GM18907 (cell line): ENCODE measurements at regions not wholly inside any gene's neighbourhood (a gene's known extent, or its start where the extent isn't known, plus 50 kb on each side); places are given as distances from the start of the nearest gene placed in this dataset.

Source experiments
- ATAC-seq: cut with Tn5 transposase; IDR thresholded peaks from one replicate; pipeline ENCODE4 v1.9.1; 2021; ENCODE audit warnings: mild to moderate bottlenecking, moderate library complexity; ENCODE audit not compliant: unreplicated experiment

DNA sequence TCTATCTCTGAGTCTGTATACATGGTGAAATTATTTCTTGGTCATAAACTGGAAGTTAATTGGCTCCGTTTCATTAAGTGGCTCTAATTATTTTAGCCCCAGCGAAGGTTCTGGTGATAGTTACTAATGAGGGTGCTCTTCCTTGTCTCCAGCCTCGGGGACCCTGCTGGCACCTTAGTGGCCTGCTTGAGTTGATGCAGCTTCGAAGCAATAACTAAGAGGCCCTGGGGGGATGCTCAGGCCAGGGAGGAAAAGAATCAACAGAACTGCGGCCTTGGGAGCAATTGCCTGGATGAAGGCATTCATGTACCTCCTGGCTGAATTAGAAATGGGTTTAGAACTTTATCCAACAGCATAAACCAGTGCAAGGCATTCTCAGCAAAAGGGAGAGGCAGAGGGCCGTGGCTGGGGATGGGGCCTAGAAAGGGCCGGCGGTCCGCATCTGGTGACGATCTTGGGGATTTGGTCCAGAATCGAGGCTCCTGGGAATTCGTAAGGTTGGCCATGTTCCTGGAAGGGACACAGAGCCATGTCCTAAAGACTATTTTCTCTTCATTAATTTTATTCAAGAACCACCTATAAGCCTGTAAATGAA is 100.0 kb upstream of the AJAP1 start:
- no peak for ATAC-seq

DNA sequence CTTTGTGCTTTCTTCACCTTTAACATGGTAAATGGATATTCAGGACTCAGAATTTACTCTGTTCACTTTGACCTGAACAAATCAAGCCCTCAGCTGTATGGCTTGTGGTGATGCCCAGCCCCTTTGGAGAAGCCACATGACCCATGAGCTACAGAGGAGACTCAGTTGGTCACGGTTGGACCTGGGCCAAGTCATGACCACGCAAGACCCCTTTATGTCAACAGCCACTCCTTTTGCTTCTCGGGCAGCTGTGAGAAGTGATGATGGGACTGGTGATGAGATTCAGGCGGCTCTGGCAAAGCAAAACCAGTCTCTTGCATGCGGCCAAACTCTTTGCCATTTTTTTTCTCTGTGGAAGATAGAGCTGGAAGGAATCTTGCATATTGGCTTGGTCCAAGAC is 96.5 kb upstream of the AJAP1 start:
- ATAC-seq, result no peak

DNA sequence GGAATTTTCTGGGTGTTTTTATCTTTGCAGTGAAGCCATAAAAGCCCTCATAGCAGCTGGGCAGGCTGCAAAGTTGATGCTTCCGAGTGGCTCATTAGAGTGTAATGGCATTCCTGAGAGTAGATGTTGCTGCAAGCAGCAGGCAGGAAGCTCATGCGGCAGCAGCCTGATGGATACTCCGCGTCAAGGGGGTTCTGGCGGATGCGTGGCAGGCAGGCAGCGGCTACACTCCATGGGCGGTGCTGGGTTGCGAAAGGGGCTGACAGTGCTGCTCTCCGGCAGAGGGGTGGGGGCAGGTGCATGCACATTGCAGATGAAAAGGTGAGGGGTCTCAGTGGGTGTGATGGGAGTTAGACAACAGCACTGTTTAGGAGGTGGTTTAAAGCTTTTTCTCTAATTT is 93.2 kb upstream of the AJAP1 start:
- ATAC-seq, result no peak

DNA sequence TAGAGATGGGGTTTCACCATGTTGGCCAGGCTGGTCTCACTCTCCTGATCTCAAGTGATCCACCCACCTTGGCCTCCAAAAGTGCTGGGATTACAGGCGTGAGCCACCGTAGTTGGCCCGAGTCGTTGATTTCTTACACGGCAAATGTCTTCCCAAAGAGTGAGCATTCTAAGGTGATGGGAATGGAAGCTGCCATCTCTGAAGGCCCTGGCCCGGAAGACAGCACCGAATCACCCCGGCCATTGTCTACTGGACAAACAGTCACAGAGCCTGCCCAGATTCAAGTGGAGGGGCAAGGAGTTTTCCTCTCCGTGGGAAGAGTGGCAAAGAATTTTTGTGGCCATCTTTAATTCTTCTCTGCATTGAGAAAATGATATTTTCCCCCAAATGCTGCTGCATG is 92.1 kb upstream of the AJAP1 start:
- no peak for ATAC-seq

DNA sequence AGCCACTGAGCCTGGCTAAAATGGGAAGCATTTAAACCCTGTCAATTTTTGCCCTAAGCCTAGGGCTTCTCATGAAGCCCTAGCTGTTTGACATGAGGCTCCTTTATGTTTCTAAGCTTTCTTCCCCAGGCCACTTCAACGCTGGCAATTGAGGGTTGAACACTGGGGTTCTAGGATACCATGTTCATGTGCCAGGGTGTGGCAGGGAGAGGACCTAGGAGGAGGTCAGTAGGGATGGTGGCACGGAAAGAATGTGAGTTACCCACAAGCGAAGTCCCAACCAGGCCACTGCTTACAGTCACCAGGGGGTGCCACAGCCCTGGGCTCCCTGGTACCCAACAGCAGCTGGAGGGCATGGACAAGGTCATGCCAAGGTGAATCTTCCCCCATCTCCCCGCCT is 90.8 kb upstream of the AJAP1 start:
- ATAC-seq, result no peak

DNA sequence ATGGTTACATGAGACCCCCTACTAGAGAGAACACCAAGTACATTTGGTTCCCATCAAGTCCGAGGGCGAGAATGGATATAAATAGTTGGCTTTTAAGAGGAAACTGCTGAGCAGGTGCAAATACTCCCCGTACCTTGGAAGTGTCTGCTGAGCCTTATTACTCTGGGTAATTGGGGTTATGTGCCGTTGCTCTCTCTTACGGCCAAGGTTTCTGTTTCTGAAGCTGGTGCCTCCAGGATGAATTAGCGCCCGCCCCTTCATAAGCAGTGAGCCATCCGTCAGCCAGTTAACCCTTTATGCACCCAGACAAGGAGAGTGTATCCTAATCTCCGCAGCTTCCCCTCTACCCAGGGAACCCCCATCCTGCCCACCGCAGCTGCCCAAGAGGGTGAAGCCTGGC is 90.4 kb upstream of the AJAP1 start:
- no peak for ATAC-seq

DNA sequence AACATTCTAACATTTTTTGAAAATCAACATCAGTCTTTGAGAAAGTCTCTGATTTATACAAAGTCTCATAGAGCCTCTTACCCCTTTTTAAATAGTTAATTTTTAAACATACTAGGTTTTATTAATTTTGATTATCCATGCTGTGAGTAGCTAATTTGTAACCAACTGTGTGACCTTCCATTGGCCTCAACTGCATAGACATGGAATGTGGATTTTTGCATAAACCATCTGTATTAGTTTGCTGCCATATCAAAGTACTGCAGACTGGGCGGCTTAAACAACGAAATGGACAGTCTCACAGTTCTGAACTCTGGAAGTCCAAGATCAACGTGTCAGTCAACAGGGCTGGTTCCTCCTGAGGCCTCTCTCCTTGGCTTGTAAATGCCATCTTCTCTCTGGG is 89.2 kb upstream of the AJAP1 start:
- no peak for ATAC-seq

DNA sequence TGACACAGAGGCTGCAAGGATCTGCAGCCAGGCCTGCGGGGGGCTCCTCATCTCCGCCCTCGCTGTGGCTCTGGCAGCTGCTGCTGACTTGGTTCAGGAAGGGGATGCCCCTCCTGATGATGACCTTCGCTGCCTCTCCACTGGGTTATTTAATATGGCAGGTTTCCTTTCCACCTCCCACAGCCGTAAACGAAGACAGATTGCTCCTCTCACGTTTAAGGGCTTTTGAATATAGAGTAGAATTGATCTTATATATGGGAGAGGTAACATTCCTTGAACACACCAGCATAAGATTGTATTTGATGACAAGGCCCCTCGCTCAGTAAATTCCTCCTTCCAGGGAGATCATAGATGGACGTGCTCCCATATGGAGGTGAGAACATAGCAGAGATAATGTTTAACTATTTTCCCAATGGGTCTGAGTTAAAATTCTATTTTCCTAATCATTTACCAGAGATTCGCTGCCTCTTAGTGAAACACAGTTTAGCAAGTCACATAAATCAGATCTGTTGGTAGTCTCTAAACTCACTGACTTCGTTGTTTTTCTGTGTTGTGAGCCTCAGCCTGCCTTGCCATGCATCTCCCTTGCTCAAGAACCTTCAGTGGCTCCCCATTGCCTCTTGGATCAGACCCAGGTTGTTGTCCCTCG is 88.5 kb upstream of the AJAP1 start:
- no peak for ATAC-seq

DNA sequence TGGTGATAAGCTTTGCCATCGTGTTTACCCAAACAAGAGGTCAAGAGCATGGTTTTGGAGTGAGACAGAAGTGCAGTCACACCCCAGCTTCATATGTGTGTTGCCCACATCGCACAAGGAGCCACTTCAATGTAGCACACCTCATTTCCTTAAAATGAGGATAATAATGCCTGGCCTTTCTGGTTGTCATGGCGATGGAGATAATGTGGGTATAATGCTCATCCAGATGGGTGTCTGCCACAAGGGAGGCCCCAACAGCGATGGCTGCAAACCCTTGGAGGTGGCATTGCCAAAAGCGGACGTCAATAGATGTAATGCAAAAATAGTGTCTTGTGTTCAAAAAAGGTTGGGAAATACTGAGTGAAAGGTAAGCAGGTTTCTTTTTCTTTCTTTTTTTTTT is 83.1 kb upstream of the AJAP1 start:
- no peak for ATAC-seq

DNA sequence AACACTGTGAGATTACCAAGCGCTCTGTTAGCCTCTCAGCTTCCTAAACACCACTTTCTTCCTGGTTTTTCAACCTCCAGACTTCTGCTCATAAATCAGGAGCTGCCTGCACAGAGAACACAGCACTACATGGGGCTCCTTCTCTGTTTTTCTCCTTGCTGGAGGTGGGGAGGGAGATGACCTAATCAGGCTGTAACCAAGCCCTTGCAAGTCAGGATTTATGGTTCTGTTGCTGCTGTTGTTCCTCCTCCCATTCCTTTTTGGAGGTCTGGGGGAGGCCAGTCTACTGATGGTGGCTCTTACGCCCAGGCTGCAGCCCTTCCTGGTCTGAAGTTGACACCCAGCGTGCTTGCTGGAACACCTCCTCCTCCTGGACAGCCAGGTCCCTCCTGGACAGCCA is 80.9 kb upstream of the AJAP1 start:
- ATAC-seq, result no peak

DNA sequence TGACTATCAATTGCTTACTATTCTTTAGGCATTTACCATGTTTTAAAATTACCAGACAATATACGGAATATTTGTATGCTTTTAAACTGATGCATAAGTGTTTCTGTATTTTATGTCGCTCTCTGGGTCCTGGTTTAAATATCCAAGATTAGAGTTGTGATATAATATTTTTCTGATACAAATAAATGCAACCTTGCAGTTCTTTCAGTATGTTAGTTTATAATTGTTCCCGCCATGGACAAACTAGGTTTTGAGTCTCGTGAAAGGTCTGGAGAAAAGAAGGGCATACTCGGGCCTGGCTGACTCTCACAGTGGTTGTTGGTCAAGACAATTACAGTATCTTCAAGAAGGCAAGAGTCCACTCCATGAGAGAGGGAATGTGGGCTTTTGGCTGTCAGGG is 72.6 kb upstream of the AJAP1 start:
- no peak for ATAC-seq

DNA sequence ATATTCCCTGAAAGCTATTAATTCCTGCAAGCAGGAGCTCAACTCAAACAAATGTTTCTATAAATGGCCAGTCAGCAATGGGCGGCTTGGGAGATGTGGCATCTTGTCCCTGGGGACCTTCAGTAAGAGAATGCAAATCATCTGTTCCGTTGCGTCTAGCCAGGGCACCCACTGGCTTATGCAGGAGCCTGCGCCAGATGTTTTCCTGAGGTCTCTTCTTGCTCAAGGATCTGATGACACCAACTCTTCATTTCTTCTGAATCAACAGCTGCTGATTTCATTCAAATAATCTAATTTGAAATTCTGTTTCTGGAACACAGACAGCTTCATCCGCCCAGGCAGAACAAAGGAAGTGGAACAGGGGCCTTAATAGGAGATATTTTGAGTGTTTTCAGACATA is 70.0 kb upstream of the AJAP1 start:
- ATAC-seq, result no peak

DNA sequence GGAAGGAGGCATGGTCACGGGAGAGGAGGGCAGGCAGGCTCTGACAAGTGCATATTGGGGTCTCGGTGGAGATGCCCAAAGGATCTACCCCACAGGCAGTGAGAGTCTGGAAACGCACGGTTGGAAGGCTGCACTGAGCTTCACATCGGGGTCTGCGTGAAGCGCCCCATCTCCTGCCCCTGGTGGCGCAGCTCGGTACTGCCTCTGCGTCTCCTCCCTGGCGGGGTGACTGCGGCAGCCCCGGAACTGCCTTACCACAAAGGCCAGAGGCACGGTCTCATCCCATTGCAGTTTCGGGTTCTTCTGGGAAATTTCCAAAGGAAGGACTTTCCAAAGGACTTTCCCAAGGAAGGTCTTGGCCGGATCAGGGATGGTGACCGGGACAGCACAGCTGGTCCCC is 69.2 kb upstream of the AJAP1 start:
- ATAC-seq, result no peak

DNA sequence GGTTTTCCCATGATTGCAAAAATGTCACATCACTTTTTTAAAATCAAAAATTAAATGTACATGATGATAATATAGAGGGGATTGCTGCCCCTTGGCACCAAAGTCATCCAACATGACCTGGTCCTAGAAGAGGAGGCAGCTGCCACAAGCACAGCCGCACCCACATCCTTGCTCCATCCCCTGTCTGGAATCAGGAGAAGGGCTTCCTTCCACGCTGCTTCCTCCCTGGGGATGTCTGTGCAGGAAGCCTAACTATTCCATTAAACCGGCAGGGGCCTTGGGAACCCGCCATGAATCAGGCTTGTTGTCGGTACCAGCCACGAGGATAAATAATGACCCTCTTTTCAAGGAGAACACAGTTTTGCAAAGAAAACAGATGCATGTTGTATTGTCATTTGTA is 68.7 kb upstream of the AJAP1 start:
- ATAC-seq, result no peak

DNA sequence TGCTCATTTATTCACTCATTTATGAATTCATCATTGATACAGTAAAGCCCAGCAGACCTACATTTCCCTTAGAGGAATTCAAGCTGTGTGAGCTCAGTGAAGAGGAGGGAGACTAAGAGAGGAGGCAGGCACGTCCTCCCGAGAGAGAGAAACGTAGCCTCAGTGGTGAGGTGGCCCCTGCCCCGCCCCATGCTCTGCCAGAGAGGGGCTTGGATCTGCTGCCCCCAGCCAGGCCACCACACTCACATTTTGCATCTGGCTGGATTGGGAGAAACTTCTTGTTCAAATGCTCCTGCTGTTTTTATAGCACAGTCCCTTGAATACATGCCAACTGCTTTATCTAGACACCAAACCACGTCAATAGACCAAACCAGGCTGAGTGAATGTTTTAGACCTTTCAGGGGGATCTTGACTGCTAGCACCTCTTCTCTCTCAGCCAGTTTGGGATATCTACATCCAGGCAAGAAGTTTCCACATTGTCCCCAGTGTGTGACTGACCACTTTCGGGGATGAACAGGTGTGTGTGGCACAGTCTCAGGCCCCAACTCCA is 67.7 kb upstream of the AJAP1 start:
- no peak for ATAC-seq

DNA sequence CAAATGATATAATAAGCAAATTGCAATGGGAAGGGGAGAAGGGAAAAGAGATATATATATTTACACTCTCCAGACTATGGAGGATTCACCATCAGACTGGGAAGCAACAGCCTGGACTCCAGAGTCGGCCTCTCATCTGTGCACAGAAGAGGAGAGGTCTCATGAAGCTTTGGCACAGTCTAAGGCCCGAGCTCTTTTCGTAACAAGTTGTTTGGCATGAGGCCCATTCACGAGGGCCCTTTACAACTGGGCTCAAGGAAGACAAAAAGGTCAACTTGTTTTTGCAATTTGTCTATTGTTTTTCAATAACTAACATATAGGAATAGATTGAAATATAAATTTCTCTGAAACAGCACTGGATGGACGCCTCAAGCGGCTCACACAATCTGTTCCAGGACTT is 66.7 kb upstream of the AJAP1 start:
- ATAC-seq, result no peak

DNA sequence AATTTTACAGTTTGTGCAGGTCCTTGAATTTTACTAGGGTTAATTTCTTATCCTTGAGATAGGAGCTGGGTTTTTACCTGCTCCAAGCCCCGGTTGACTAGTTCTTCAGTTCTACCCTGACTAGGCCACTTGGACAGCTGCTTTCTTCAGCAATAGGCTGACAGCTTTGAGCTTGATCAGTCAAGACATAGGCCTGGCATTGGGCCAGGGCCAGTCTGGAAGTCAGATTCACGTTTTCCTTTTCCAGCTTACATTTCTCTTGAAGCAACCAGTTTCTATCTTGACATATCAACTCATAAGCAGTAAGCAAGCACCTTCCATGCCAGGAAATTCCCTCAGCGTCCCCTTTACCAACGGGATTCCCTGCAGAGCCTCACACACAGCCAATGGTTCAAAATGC is 63.7 kb upstream of the AJAP1 start:
- no peak for ATAC-seq

DNA sequence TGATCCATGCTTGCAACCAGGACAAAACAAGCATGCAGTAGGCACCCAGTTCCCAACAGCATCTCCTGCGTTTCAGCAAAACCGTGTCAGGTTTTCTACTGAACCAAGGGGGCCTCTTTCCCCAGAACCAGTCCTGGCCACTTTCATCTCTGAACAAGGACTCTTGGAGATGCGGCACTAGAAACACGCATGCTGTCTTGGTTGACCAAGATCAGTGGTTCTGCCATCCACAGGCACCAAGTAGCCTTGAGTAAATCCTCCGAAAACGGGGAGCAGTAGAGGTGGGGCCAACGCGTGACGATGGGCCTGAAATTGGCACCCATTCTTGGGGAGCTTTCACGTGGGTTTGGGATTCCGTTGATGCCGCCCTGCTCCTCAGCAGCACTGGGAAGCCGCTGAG is 62.5 kb upstream of the AJAP1 start:
- ATAC-seq, result no peak

DNA sequence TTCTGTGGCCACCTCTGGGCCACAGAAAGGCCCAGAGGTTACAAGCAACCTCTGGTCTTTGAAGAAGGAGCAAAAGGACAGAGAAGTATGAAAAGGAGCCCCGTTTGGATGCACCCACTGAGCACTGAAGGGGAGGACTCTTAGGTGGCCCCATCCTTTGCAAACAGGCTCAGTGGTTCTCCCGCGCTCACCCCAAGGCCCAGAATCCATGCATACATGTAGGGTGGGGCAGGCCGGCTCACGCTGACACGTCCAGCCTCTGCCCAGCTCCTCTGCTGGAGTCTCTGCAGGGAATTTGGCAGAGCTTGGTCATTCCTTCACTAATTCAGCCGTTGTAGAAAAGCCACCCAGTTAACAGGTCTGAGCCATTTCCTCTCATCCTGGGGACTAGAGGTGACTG is 61.3 kb upstream of the AJAP1 start:
- no peak for ATAC-seq

DNA sequence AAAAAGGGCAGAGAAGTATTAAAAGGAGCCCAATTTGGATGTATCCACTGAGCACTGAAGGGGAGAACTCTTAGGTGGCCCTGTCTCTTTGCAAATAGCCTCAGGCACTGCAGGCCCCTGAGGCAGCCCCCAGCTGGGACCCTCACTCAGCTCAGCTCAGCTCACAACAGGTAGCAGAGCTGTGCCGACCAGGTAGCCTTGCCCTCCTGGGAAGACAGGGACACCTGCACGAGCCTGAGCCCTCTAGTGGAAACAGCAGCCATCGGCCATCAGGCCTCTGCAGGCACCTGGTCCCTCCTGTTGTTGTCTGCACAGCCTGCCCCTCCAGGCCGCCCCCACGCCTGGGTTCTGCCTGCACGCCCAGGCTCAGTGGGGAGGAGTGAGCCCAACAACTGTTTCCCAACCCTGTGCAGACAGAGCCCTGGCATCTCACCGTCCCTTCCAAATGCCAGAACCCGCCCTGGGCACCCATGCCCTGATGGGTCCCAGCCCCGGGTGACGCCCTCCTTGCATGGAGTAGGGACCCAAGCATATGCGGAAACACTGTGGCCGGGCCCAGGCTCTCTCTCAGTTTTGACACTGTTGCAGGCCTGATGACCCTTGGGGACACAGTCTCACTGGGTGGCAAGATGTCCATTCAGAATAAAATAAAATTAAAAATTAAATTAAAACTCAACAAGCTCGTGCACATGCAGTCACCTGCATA is 60.0 kb upstream of the AJAP1 start:
- no peak for ATAC-seq

DNA sequence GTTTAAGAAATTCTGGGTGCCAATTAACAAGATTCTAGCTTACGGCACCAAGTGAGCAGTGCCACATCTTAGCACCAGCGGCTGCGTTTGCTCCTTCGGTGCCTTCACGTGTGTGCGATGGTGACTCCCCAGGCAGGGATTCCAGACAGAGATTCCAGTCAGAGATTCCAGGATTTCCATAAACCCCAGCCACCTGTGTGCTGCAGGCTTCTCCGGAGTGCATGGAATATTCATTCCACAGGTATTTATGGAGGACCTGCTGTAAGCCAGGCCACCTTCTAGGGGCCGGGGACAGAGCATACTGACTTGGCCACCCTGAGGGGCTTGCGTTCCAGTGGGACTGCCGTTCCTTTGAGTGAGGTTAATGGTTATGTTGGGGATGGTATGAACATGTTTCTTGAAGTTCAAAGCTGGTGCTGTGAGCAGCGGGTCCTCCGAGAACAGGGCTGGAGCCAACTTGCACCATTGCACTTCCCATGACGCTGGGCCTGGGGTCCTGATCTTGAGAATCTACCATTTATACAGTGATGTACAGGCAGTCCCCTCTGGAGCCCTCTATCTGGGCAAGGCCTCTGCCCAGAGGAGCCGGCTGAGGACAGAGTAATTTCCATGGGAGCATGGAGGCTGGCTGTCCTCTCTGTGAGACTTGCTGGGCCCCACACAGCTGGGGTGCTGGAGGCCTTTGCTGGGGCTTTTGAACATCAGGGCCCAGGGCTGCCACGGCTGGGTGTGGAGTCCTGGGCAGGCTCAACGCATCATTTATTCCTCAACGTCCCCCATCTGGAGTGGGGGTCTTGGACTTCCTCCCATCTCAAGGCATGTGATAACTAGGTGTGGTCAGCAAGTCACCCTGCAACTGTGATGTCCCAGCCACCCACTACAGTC is 58.8 kb upstream of the AJAP1 start:
- no peak for ATAC-seq
